Esophagus muscularis mucosa (tissue), 4 donors: ENCODE measurements at regions not wholly inside any gene's neighbourhood (a gene's known extent, or its start where the extent isn't known, plus 50 kb on each side); places are given as distances from the start of the nearest gene placed in this dataset.

Experiments
- EP300 ChIP-seq: sonication (generic); formaldehyde crosslinking; IDR thresholded peaks from one replicate; pipeline ENCODE4 v1.6.1; 2017; ENCODE audit warnings: antibody characterized with exemption
- POLR2AphosphoS5 ChIP-seq, 2 donors: sonication (generic); formaldehyde crosslinking; IDR thresholded peaks; one replicate each; pipeline ENCODE4 v1.6.1; 2017; ENCODE audit warnings: antibody characterized with exemption in 2 of 2
- TF ChIP-seq, protein P1 (sequence below), 3 experiments: fragments of 200-600 bp in 2 of 3; fragments of 450-650 bp in 1 of 3; sonication (generic) in 2 of 3; IDR thresholded peaks; one replicate each; pipeline ENCODE4 v1.5.1; 2017 to 2019; ENCODE audit warnings: antibody characterized with exemption in 3 of 3, mild to moderate bottlenecking in 2 of 3, moderate library complexity in 1 of 3

DNA sequence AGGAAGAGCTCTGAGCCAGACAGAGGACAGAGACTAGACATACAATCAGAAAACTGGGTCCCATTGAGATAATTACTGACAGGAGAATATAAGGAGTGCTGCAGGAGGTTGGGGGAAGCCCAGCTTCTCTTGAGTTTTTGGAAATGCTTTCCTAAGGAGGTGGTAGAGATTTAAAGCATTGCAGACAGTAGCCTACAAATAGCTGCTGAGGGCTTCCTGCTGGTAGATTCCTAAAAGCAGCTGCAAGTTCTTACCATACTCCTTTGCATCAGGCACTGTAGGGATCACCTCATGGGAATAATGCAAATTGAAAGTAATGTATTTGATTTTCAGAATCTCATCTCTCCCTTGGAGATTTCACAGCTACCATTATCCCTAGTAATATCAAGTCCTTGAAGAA, 902.6 kb upstream of the GCFC2 start:
- no peak for TF ChIP-seq EP300
- no peak for TF ChIP-seq POLR2AphosphoS5 (IDR thresholded peaks at IDR 0.05)
- TF ChIP-seq, protein P1, sequence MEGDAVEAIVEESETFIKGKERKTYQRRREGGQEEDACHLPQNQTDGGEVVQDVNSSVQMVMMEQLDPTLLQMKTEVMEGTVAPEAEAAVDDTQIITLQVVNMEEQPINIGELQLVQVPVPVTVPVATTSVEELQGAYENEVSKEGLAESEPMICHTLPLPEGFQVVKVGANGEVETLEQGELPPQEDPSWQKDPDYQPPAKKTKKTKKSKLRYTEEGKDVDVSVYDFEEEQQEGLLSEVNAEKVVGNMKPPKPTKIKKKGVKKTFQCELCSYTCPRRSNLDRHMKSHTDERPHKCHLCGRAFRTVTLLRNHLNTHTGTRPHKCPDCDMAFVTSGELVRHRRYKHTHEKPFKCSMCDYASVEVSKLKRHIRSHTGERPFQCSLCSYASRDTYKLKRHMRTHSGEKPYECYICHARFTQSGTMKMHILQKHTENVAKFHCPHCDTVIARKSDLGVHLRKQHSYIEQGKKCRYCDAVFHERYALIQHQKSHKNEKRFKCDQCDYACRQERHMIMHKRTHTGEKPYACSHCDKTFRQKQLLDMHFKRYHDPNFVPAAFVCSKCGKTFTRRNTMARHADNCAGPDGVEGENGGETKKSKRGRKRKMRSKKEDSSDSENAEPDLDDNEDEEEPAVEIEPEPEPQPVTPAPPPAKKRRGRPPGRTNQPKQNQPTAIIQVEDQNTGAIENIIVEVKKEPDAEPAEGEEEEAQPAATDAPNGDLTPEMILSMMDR (IDR thresholded peaks at IDR 0.05), result no peak
